ENCODE measurements at regions not wholly inside any gene's neighbourhood (a gene's known extent, or its start where the extent isn't known, plus 50 kb on each side); places are given as distances from the start of the nearest gene placed in this dataset.

DNA sequence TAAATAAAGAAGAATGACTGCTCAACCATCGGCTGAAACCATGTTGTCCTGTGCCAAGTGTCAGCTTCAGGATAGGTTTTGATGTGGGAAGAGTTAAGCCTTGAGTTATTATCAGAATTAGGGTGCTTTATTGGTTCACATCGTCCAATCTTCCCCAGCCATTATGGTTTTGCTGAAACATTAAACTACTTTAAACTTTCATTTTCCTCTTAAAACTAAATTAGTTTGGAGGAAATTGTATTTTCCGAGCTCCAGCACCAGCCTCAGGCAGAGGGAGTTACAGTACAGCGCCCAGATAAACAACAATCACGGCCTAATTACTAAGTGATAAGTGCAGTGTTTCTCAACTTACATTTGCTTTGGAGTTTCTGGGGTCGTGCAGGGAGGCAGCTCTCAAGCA, 80.2 kb downstream of the TMEM114 start:
- Histone ChIP-seq H3K4me1 (replicated peaks) (no peaks in the 10 kb centered on the region), H3K4me3 (no peak overlapping the region), H3K9me3 (no peaks in the 10 kb centered on the region), H3K36me3 (no peaks in the 10 kb centered on the region), H3K27ac (no peak overlapping the region), H3K27me3 (replicated peaks; ENCODE audit: insufficient read depth) (no peaks in the 10 kb centered on the region)
- DNase-seq (ENCODE audit: low spot score), result no peak
- 29% methylated on average over 6 of the region's 6 CpGs for WGBS
- TF ChIP-seq POLR2AphosphoS5 (IDR thresholded peaks at IDR 0.05) (no peak), POLR2A (IDR thresholded peaks at IDR 0.05) (no peak)
- TF ChIP-seq, protein P1, sequence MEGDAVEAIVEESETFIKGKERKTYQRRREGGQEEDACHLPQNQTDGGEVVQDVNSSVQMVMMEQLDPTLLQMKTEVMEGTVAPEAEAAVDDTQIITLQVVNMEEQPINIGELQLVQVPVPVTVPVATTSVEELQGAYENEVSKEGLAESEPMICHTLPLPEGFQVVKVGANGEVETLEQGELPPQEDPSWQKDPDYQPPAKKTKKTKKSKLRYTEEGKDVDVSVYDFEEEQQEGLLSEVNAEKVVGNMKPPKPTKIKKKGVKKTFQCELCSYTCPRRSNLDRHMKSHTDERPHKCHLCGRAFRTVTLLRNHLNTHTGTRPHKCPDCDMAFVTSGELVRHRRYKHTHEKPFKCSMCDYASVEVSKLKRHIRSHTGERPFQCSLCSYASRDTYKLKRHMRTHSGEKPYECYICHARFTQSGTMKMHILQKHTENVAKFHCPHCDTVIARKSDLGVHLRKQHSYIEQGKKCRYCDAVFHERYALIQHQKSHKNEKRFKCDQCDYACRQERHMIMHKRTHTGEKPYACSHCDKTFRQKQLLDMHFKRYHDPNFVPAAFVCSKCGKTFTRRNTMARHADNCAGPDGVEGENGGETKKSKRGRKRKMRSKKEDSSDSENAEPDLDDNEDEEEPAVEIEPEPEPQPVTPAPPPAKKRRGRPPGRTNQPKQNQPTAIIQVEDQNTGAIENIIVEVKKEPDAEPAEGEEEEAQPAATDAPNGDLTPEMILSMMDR (IDR thresholded peaks at IDR 0.05), result no peak
- intact Hi-C loops (cut with DNase I), result no loop called here

DNA sequence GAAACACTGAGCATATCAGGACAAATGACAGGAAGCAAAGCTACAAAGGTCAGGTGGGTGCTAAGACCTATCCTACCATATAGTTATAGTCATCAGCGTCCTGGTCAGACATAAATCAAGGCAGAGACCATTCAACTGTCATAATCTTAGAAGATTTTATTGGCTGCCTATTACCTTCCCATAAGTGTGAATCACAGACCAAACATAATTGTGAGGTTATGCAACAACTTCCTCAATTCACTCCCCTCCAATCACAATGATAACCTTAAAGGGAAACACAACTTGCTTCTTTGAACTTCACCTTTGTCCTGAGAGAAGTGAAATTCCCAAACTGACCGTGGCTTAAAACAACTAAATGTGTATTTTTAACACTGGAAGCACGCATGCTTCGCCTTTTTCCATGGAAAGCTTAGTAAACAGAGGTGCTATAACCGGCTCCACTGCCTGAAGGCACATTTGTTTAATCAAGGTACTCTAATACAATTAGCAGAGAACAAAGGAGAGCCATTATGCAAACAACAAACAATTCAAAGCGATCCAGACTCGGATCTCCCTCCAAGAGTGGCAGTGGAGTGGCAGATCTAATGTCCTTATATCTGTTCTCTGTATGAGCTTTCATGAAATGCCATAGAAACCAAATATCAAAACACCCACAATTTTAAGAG, 84.9 kb downstream of the TMEM114 start:
- intact Hi-C loops (cut with DNase I), result no loop called here
- 9% methylated on average over 7 of the region's 7 CpGs for WGBS

DNA sequence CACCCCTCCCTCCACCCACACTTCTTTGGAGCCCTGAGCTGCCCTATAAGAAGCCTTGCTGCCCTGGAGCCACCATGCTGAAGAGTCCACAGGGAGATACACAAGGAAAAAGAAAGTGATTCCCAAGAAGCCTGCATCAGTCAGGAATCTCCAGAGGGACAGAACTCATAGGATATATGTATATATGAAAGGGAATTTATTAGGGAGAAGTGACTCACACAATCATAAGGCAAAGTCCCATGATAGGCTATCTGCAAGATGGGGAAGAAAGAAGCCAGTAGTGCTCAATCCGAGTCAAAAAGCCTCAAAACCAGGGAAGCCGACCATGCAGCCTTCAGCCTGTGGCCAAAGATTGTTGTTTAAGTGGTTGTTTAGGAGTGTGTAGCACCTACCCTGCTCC, 87.9 kb downstream of the TMEM114 start:
- WGBS, result 68% methylated on average over 2 of the region's 2 CpGs
- Histone ChIP-seq H3K4me1 (replicated peaks) (no peaks in the 10 kb centered on the region), H3K9me3 (no peaks in the 10 kb centered on the region), H3K27ac (no peak overlapping the region), H3K36me3 (no peaks in the 10 kb centered on the region), H3K27me3 (replicated peaks; ENCODE audit: insufficient read depth) (no peaks in the 10 kb centered on the region), H3K4me3 (no peak overlapping the region)
- no peak for DNase-seq (ENCODE audit: low spot score)
- TF ChIP-seq POLR2A (IDR thresholded peaks at IDR 0.05) (no peak), POLR2AphosphoS5 (IDR thresholded peaks at IDR 0.05) (no peak)
- TF ChIP-seq, protein P1 (IDR thresholded peaks at IDR 0.05), result no peak
- intact Hi-C loops (cut with DNase I), result no loop called here

More for the DNA sequence above, 84.9 kb downstream of the TMEM114 start:
- Histone ChIP-seq H3K4me1 (replicated peaks) (no peaks in the 10 kb centered on the region), H3K27ac (no peak overlapping the region), H3K27me3 (replicated peaks; ENCODE audit: insufficient read depth) (no peaks in the 10 kb centered on the region), H3K36me3 (no peaks in the 10 kb centered on the region), H3K4me3 (no peak overlapping the region), H3K9me3 (no peaks in the 10 kb centered on the region)
- TF ChIP-seq POLR2AphosphoS5 (IDR thresholded peaks at IDR 0.05) (no peak), POLR2A (IDR thresholded peaks at IDR 0.05) (no peak)
- TF ChIP-seq, protein P1 (IDR thresholded peaks at IDR 0.05), result no peak
- DNase-seq (ENCODE audit: low spot score), result no peak

DNA sequence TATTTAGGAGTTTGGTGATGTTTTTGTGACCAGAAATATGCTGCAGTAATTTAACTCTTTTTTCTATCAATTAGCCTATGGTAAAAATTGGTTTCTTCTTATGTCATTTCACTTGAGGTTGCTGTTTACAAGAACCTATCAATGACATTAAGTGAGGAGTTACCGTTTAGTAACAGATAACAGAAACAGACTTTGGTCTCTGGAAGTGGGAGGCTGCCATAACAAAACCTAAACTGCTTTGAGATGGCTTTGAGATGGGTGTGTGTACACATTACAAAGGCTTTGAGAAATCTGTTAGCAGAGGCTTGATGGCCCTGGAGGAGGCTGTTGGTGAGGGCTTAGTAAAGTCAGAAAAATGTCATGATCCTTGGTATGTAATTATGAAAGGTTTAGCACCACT, 90.0 kb downstream of the TMEM114 start:
- Histone ChIP-seq H3K4me3 (no peak overlapping the region), H3K27ac (no peak overlapping the region), H3K4me1 (replicated peaks) (no peaks in the 10 kb centered on the region), H3K27me3 (replicated peaks; ENCODE audit: insufficient read depth) (no peaks in the 10 kb centered on the region), H3K9me3 (no peaks in the 10 kb centered on the region), H3K36me3 (no peaks in the 10 kb centered on the region)
- no peak for DNase-seq (ENCODE audit: low spot score)
- intact Hi-C loops (cut with DNase I), result no loop called here
- WGBS, result 38% methylated on average over 1 of the region's 1 CpG
- TF ChIP-seq POLR2A (IDR thresholded peaks at IDR 0.05), result no peak
- no peak for TF ChIP-seq POLR2AphosphoS5 (IDR thresholded peaks at IDR 0.05)
- TF ChIP-seq, protein P1 (IDR thresholded peaks at IDR 0.05), result no peak

DNA sequence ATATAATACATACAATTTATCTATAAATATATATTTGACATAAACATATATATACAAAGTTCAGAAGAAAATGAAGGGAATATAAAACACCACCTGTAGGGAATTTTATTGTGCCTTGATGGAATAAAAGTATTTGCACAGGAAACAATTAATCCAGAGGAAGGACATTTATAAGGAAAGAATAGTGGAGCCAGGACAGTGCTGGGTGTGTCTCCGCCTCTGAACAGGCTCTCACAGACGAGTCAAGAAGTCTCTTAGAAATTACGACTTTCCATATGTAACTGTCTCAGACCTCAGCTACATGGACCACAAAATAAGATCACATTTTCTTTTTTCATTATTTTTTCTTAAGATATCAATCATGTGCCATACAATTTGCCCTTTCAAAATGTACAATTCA, 93.9 kb downstream of the TMEM114 start:
- TF ChIP-seq, protein P1 (IDR thresholded peaks at IDR 0.05), result no peak
- WGBS, result 10% methylated on average over 3 of the region's 3 CpGs
- H3K27ac ChIP-seq, result no peak overlapping the region
- intact Hi-C loops (cut with DNase I), result no loop called here
- DNase-seq (ENCODE audit: low spot score), result no peak
- H3K9me3 ChIP-seq, result no peaks in the 10 kb centered on the region
- no peak overlapping the region for H3K4me3 ChIP-seq
- no peaks in the 10 kb centered on the region for H3K27me3 ChIP-seq (replicated peaks; ENCODE audit: insufficient read depth)
- no peaks in the 10 kb centered on the region for H3K36me3 ChIP-seq
- no peaks in the 10 kb centered on the region for H3K4me1 ChIP-seq (replicated peaks)
